Neural cell (in vitro differentiated cells): ENCODE measurements at regions not wholly inside any gene's neighbourhood (a gene's known extent, or its start where the extent isn't known, plus 50 kb on each side); places are given as distances from the start of the nearest gene placed in this dataset.
"Not testable (repeated sequence)": the region's sequence is repeated elsewhere in the genome, so short reads cannot be mapped to it uniquely, and the experiment has no call there.

Source experiments
- H2AFZ ChIP-seq: fragments of 200-600, 300-800 bp; sonication (generic), shearing (Covaris generic); 2 replicates; pipeline ENCODE4 v1.6.0; 2014; ENCODE audit warnings: low read depth, mild to moderate bottlenecking, antibody characterized with exemption, low read length, moderate library complexity
- H3F3A ChIP-seq: fragments of 200-600 bp; shearing (Covaris generic); 2 replicates; pipeline ENCODE4 v1.6.1; 2016; ENCODE audit warnings: mild to moderate bottlenecking, moderate library complexity, mixed read lengths, antibody characterized with exemption, low read length; ENCODE audit not compliant: insufficient read depth, poor library complexity, severe bottlenecking
- H3K27ac ChIP-seq: fragments of 200-600, 300-800 bp; sonication (generic), shearing (Covaris generic); 2 replicates; pipeline ENCODE4 v1.5.1; 2014; ENCODE audit warnings: mild to moderate bottlenecking, low read length, moderate library complexity
- H3K27me3 ChIP-seq: fragments of 300-800, 200-600 bp; sonication (generic), shearing (Covaris generic); 2 replicates; pipeline ENCODE4 v1.6.0; 2014; ENCODE audit warnings: mild to moderate bottlenecking, low read depth, low read length, moderate library complexity; ENCODE audit not compliant: insufficient read depth
- H3K36me3 ChIP-seq: fragments of 300-800, 200-600 bp; sonication (generic), shearing (Covaris generic); 2 replicates; pipeline ENCODE4 v1.5.1; 2014; ENCODE audit warnings: mild to moderate bottlenecking, antibody characterized with exemption, low read length, moderate library complexity; ENCODE audit not compliant: insufficient read depth
- H3K4me2 ChIP-seq: fragments of 300-800, 200-600 bp; sonication (generic), shearing (Covaris generic); 2 replicates; pipeline ENCODE4 v1.6.0; 2014; ENCODE audit warnings: mild to moderate bottlenecking, low read length
- H3K4me3 ChIP-seq: fragments of 300-800, 200-600 bp; sonication (generic), shearing (Covaris generic); 2 replicates; pipeline ENCODE4 v1.5.1; 2014; ENCODE audit warnings: mild to moderate bottlenecking, low read length, moderate library complexity
- H3K79me2 ChIP-seq: fragments of 200-600 bp; shearing (Covaris generic); replicated peaks from 2 replicates; pipeline ENCODE4 v1.6.0; 2014; ENCODE audit warnings: mild to moderate bottlenecking, low read length, moderate library complexity; ENCODE audit not compliant: insufficient read depth
- H3K9ac ChIP-seq: fragments of 300-800, 200-600 bp; sonication (generic), shearing (Covaris generic); 2 replicates; pipeline ENCODE4 v1.6.1; 2016; ENCODE audit warnings: mild to moderate bottlenecking, low read length, mixed read lengths
- H3K9me2 ChIP-seq: fragments of 200-600 bp; shearing (Covaris generic); 2 replicates; pipeline ENCODE4 v1.6.1; 2016; ENCODE audit warnings: mild to moderate bottlenecking, low read length, mixed read lengths; ENCODE audit not compliant: insufficient read depth
- H3K9me3 ChIP-seq: fragments of 200-600, 300-800 bp; sonication (generic), shearing (Covaris generic); 2 replicates; pipeline ENCODE4 v1.6.1; 2016; ENCODE audit warnings: mild to moderate bottlenecking, mixed run types, low read length, moderate library complexity, mixed read lengths
- H4K20me1 ChIP-seq: fragments of 200-600 bp; shearing (Covaris generic); 2 replicates; pipeline ENCODE4 v1.6.1; 2016; ENCODE audit warnings: mild to moderate bottlenecking, mixed run types; ENCODE audit not compliant: insufficient read depth
- CTCF ChIP-seq: fragments of 450-650 bp; IDR thresholded peaks from 2 replicates; pipeline ENCODE4 v1.5.1; 2014; ENCODE audit warnings: antibody characterized with exemption, mild to moderate bottlenecking, moderate library complexity; ENCODE audit not compliant: poor library complexity, severe bottlenecking
- EP300 ChIP-seq: fragments of 450-650 bp; conservative IDR thresholded peaks from 2 replicates; pipeline ENCODE4 v1.6.1; 2014; ENCODE audit warnings: antibody characterized with exemption, mild to moderate bottlenecking, moderate library complexity; ENCODE audit not compliant: poor library complexity, severe bottlenecking
- EZH2 ChIP-seq: fragments of 200-600, 300-800 bp; shearing (Covaris generic), sonication (generic); IDR thresholded peaks from 2 replicates; pipeline ENCODE4 v1.6.1; 2014; ENCODE audit warnings: antibody characterized with exemption, low read length, borderline replicate concordance, mild to moderate bottlenecking; ENCODE audit not compliant: insufficient read depth, poor library complexity, severe bottlenecking
- MXI1 ChIP-seq: fragments of 450-650 bp; conservative IDR thresholded peaks from 2 replicates; pipeline ENCODE4 v1.6.1; 2014; ENCODE audit warnings: antibody characterized with exemption, mild to moderate bottlenecking; ENCODE audit not compliant: poor library complexity, severe bottlenecking
- POLR2AphosphoS5 ChIP-seq: IDR thresholded peaks from 2 replicates; pipeline ENCODE4 v1.6.1; 2012
- RAD21 ChIP-seq: fragments of 450-650 bp; conservative IDR thresholded peaks from 2 replicates; pipeline ENCODE4 v1.6.1; 2014; ENCODE audit warnings: antibody characterized with exemption, mild to moderate bottlenecking, moderate library complexity
- REST ChIP-seq: IDR thresholded peaks from 2 replicates; pipeline ENCODE4 v1.6.1; 2012; ENCODE audit warnings: borderline replicate concordance
- SMC3 ChIP-seq: fragments of 450-650 bp; conservative IDR thresholded peaks from 2 replicates; pipeline ENCODE4 v1.6.1; 2014; ENCODE audit warnings: antibody characterized with exemption, mild to moderate bottlenecking, moderate library complexity; ENCODE audit not compliant: poor library complexity
- TAF1 ChIP-seq: IDR thresholded peaks from 2 replicates; pipeline ENCODE4 v1.6.1; 2012; ENCODE audit warnings: low read depth

GRCh38 chr4:75325318-75325979 is 188.8 kb downstream of the RCHY1 start:
- Histone ChIP-seq H2AFZ (no peak overlapping the region), H3K4me2 (no peak overlapping the region), H4K20me1 (no peaks in the 10 kb centered on the region), H3K36me3 (no peaks in the 10 kb centered on the region), H3K9me2 (no peaks in the 10 kb centered on the region), H3K9me3 (no peaks in the 10 kb centered on the region), H3K27ac (no peak overlapping the region), H3K9ac (no peak overlapping the region), H3K4me3 (no peak overlapping the region), H3K79me2 (no peaks in the 10 kb centered on the region), H3K27me3 (no peaks in the 10 kb centered on the region), H3F3A (no peaks in the 10 kb centered on the region)
- no peak for TF ChIP-seq EZH2
- no peak for TF ChIP-seq MXI1
- TF ChIP-seq REST: no peak
- no peak for TF ChIP-seq TAF1
- no peak for TF ChIP-seq RAD21
- no peak for TF ChIP-seq SMC3

- TF ChIP-seq TAF1 (no peak), CTCF (no peak), SMC3 (no peak), MXI1 (no peak), REST (no peak), EP300 (no peak), POLR2AphosphoS5 (no peak), RAD21 (no peak), EZH2 (no peak)
- Histone ChIP-seq H3F3A (no peaks in the 10 kb centered on the region), H3K36me3 (no peaks in the 10 kb centered on the region), H3K9me2 (no peaks in the 10 kb centered on the region), H3K9ac (no peak overlapping the region), H3K79me2 (no peaks in the 10 kb centered on the region), H3K4me2 (no peak overlapping the region), H3K27ac (no peak overlapping the region), H2AFZ (no peak overlapping the region), H3K27me3 (no peaks in the 10 kb centered on the region), H3K4me3 (no peak overlapping the region), H4K20me1 (no peaks in the 10 kb centered on the region), H3K9me3 (no peaks in the 10 kb centered on the region)
Measured at GRCh38 chr4:75321484-75321883, 192.7 kb downstream of the RCHY1 start.

- not testable (repeated sequence) for H4K20me1 ChIP-seq, H3K36me3 ChIP-seq, H3K79me2 ChIP-seq, H3K9ac ChIP-seq, H3K27ac ChIP-seq, H3K4me3 ChIP-seq, H3F3A ChIP-seq, H2AFZ ChIP-seq, H3K9me3 ChIP-seq, H3K4me2 ChIP-seq, H3K9me2 ChIP-seq, H3K27me3 ChIP-seq
Measured at GRCh38 chr4:75317641-75318040, 196.6 kb downstream of the RCHY1 start.
